GM19467 (cell line): ENCODE measurements at regions not wholly inside any gene's neighbourhood (a gene's known extent, or its start where the extent isn't known, plus 50 kb on each side); places are given as distances from the start of the nearest gene placed in this dataset.

ENCODE experiments used
- ATAC-seq: cut with Tn5 transposase; IDR thresholded peaks from one replicate; pipeline ENCODE4 v1.9.1; 2021; ENCODE audit warnings: mild to moderate bottlenecking, moderate library complexity; ENCODE audit not compliant: unreplicated experiment

- no peak for ATAC-seq
These were observed 278.8 kb downstream of the RPS24 start for GRCh38 chr10:78312197-78313047.

DNA sequence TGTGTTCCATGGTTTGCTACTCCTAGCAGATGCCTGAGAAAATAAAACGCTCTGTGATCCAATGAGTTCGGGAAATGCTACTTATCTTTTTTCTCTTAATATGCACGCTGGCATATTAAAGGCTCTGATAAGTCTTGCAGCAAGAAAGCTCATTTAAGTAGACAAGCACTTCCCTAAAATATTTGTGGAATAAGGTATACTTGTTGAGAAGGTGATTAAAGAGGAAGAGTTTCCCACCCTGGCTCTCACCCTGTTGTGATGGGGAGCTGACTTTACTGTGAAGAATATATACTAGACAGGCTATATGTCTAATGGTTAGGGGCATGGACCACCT lies 279.4 kb downstream of the RPS24 start:
- ATAC-seq, result no peak

DNA sequence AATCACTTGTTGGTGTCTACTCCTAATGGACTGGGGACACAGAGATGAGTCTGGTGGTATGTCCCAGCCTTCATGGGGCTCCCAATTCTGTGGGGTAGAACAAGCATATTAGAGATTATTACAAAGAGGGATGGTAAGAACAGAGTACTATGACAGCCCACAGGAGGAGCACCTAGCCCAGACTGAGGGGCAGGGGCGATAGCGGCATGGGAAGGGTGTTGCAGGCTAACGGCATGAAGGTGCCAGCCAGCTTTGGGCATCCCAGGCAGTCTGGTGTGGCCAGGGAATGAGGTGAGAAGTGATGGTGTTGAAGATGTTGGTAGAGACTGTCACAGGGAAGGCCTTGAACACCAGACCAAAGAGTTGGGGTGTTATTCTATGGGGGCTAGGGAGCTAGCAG lies 280.0 kb downstream of the RPS24 start:
- ATAC-seq, result no peak

DNA sequence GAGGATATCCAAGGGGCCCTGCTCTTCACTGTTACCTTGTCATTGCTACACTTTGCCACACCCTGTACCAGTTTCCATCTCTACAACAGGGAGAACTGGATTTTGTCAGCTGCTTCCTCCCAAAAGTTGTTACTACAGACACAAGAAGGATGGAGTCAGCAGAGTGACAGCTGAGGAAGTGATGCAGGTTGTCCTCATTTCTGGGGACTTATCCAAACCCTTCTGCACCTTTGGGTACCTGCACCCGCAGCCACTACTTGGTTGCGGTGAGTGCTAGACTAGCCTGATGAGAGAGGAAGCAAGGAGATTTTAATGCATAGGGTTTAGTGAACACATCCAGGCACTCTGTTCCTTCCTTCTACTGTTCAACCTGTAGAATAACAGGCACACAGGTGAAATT lies 281.0 kb downstream of the RPS24 start:
- no peak for ATAC-seq

GRCh38 chr10:78316451-78316931 lies 282.8 kb downstream of the RPS24 start:
- ATAC-seq, result no peak

GRCh38 chr10:78318305-78318704 lies 284.6 kb downstream of the RPS24 start:
- no peak for ATAC-seq

DNA sequence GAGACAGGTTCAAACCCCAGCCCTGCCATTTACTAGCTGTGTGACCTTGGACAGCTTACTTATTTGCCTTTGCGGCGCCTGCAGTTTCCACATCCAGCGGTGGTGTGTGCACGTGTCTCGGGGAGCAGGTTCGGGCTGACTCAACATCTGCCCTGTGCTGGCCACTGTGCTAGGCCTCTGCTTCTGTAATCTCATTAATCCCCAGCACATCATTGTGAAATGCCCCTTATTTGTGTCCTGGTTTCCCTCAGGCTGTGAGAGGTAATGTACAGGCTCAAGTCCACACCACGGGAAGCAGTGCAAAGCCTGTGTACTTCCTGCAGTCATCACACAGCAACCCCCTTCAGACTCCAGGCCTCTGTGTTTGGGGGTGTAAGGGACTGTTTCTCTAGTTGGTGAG lies 285.7 kb downstream of the RPS24 start:
- ATAC-seq, result no peak

GRCh38 chr10:78319841-78320240 lies 286.2 kb downstream of the RPS24 start:
- ATAC-seq, result no peak

- no peak for ATAC-seq
These were observed 286.8 kb downstream of the RPS24 start for GRCh38 chr10:78320506-78320905.

DNA sequence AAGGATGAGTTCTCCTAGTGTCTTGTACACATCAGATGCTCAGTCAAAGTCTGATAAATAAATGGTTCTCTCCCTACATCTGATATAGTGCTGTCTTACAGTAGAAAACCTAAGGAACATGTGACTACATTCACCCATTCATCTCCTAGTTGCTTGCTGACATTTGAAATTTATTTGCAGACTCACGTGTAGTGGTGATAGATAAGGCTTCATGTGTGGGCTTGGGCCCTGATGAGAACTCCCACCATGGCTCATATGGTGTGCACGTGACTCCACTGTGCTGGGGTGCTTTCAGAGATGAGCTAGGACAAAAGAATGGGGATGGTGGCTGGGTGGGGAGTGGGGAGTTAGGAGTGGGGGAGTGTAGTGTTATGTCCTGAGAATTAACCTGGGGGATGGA lies 287.3 kb downstream of the RPS24 start:
- ATAC-seq, result no peak

DNA sequence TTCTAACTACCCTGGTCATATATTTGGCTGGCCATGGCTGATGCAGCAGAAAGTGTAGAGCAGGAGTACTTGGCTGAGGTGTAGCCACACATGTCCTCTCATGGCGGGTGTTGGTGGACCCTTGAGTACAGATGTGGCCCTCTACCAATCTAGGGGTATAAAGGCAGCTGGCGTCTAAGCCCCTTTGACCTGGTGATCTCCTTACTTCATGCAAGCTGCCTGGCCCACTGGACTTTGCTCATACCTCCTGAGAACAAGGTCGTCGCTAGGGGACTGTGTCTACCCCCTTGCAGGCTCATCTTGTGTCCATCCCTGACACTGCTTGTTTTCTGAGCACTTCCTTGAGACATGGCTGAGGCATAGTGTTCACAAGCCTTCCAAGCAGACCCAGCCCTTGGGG lies 287.8 kb downstream of the RPS24 start:
- ATAC-seq, result no peak

GRCh38 chr10:78326372-78326771 lies 292.7 kb downstream of the RPS24 start:
- no peak for ATAC-seq

- no peak for ATAC-seq
These were observed 294.3 kb downstream of the RPS24 start for GRCh38 chr10:78327778-78328591.

DNA sequence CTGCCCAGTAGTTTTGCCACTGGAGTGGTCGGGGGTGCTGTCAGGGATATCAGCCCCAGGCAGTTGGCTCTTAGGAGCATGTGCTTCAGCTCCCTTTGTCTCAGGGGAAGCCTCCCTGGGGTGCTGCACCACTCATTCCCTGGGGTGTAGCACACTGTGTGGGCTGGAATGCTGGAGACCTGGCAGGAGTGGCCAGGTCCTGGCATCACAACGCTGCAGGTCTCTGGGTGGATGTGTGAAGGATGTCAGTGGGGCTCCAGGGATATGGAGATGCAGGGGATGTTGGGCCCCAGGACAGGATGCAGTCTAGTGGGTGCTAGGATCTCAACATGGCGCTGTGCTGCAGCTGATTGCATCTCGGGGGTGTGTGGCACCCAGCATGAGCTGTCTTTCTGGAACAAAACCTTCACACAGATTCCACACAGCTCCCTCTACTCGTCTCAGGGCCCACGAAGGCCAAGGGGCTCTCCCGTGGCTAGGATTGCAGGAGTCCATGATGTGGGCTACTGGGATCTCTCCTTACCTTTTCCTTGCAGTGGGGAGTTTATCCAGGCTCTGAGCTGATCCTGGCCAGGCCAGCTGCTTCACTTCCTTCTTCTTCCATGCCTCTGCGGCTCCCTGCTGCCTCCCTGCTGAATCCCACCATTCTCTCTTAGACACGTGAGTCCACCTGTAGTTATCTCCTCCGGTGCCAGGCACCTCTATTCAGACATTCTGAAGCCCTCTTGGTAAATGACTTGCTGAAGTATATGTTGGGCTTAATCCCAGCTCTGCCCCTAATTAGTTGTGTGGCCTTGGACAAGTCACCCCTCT lies 295.1 kb downstream of the RPS24 start:
- no peak for ATAC-seq

DNA sequence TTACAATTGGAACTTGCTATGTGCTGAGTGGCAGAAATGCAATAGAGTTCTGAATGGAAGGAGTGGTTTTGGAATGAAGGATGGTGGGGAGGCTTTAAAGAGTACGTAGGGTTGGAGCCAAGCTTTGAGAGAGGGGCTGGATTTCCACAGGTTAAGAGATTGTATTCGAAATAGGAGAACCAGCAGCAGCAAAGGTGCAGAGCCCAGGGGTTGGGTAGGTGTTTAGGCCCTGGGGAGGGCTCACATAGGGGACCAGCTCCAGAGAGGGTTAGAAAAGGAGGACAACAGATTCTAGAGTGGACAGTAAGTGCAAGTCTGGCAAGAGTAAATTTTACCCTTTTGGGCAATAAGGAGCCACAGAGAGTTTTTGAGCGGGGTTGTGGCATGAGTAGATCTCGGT lies 297.2 kb downstream of the RPS24 start:
- no peak for ATAC-seq

GRCh38 chr10:78331391-78331922 lies 297.8 kb downstream of the RPS24 start:
- no peak for ATAC-seq

DNA sequence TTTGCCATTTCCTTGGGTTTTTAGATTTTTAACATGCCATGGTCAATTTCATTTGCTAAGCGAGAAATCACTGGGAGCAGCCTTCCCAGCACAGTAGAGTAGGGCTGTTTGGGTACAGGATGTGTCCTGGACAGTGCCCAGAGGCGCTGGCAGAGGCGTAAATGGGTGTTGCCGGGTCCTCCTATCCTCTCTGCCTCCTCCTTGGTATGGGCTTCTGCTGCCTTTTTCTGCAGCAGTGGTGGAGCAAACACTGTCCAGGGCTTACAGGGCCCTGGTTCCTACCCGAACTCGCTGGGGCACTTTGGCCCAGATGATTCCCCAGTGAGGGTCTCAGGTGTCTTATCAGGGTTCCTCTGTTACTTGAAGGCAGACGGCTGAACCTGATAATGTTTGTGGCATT lies 298.3 kb downstream of the RPS24 start:
- ATAC-seq, result no peak

DNA sequence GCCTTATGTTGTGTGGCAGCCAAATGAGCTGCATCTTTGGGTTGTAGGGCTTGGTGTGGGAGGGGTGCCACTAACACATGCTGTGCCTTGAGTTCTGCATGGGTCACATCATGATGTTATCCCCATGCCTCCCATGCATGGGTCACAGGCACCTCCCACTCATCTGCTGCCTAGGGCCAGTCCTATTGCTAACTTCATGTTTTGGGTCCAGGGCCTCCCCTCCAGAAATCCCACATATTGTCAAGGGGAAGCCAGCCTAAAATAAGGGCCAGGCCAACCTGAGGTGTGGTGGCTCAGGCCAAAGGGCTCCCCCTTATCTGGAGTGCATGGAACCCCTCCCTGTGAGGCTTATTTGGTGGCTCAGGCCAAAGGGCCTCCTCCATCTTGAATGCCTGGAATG lies 299.0 kb downstream of the RPS24 start:
- no peak for ATAC-seq

DNA sequence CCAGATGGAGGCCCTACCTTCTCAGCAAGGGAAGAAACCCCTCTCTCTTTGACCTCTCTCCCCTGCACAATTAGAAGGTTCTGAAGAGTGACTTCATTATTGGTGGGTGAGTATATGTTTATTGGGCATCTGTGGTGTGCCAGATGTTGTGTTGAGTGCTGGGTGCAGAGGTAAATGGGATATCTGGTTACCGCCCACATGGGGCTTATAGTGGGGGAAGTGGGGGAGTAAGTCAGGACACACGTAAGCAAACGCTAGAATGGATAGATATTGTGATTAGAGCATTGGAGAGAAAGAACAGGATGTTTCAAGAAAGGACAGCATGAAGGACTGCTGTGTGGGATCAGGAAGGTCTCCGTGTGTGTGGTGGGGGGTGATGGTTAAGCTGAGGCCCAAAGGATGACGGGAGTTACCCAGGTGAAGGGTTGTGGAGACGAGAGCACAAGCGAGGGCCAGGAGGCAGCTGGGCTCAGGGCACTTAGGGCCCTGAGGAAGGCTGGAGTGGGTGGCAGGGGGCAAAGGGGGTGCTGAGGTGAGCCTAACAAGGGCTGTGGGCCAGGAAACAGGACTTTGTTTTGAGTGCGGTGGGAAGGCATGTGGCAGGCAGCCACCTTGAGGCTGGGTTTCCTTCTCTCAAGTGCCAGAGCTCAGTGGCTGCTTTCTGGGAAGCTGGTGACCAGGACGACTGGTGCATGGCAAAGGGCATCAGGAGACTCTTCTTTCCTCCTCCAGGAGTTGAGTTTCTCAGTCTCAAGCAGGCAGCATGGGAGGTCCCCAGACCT lies 299.9 kb downstream of the RPS24 start:
- ATAC-seq, result no peak

DNA sequence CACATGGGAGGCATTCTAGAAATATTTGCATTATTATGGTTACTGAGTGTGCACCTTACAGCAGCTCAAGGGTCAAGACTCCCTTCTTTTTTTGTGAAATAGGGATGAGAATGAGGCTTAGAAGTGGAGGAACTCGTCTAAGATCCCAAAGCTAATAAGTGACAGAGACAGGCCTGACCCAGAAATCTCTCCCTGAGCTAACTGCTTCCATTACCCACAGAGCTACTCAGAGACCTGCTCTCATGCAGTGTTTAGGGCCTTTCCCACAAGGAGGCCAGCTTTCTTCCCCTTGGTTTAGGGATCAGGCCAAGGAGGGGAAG lies 301.7 kb downstream of the RPS24 start:
- ATAC-seq, result no peak
